ENCODE measurements at regions not wholly inside any gene's neighbourhood (a gene's known extent, or its start where the extent isn't known, plus 50 kb on each side); places are given as distances from the start of the nearest gene placed in this dataset.

DNA sequence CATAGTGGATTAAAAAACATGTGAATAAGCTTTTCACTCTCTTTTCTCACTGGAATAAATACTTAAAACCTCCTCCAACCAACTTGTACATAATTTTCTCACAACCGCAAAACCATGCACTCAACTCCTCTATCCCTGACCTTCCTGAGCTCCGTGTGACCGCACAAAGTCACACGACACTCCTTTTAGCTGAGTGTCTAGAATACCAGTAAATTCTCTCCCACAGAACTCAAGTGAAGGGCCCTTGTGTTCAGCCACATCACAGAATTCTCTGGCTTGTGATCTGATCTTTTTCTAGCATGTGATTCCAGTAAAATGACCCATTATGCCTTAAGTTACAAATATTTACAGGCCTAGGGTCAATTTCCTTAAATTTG, 91.2 kb upstream of the ARL4C start:
- POLR2A ChIA-PET = no interaction called here
- CTCF ChIA-PET = no interaction called here

DNA sequence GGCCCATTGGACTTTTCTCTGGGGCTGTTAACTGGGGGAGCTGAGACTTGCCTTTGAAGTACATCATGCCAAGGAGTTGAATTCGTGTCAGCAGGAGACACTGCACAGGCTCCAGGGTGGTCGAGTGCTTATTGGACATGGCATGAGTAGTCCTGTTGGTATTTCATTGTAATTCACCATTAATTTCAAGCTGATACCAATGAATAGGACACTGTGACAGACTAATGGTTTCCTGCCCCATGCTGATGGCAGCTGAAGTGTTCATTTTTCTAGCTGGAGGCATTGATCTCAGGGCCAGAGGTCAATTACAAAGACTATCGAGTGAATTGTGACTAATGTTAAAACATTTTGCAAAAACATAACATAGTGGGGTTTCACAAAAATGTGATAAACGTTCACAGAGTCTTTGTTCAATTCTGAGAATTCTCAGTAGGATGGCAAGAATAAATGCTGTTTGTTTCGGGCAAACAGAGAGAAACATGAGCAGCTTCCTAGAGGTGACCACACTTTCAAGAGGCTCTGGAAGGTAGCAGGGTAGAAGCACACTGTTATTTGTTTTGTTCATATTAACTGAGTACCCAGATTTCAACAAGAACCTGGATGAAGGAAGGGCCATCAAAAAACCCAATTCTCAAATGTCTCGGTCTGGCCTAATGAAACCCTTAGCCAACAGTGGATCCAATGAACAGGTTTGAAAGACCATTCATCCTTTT, 90.6 kb upstream of the ARL4C start:
- Mint-ChIP-seq H3K36me3 (no peaks in the 10 kb centered on the region), H3K27ac (no peak overlapping the region), H3K4me1 (peaks cover 24% of the 10 kb centered on the region), H3K27me3 (ENCODE audit: low read depth) (peaks cover 9% of the 10 kb centered on the region), H3K4me3 (no peak overlapping the region), H3K9me3 (no peaks in the 10 kb centered on the region)
- ChIA-PET CTCF (interaction anchor here (0.6 to 1.1 kb wide), 2 partner anchors 16 to 24 kb away, joined by 3 read pairs; no protein-coding TSS in a partner anchor), POLR2A (interaction anchor here (1.0 kb wide), 1 partner anchor 12 kb away, joined by 3 read pairs; no protein-coding TSS in a partner anchor)
- ATAC-seq (no peak), DNase-seq (ENCODE audit: low spot score) (no peak)
- no peak for TF ChIP-seq RORB (CRISPR knock-in tag; IDR thresholded peaks at IDR 0.05)

More for the DNA sequence above, 91.2 kb upstream of the ARL4C start:
- Mint-ChIP-seq H3K36me3 (no peaks in the 10 kb centered on the region), H3K27ac (peak overlapping the region; percentile 35; the same call in 1 of the 2 replicates), H3K4me1 (peaks cover 19% of the 10 kb centered on the region), H3K9me3 (no peaks in the 10 kb centered on the region), H3K4me3 (no peak overlapping the region), H3K27me3 (ENCODE audit: low read depth) (peaks cover 9% of the 10 kb centered on the region)
- DNase-seq (ENCODE audit: low spot score) = no peak
- no peak for ATAC-seq
- no peak for TF ChIP-seq AFF4 (CRISPR knock-in tag; IDR thresholded peaks at IDR 0.05; ENCODE audit: borderline replicate concordance)

DNA sequence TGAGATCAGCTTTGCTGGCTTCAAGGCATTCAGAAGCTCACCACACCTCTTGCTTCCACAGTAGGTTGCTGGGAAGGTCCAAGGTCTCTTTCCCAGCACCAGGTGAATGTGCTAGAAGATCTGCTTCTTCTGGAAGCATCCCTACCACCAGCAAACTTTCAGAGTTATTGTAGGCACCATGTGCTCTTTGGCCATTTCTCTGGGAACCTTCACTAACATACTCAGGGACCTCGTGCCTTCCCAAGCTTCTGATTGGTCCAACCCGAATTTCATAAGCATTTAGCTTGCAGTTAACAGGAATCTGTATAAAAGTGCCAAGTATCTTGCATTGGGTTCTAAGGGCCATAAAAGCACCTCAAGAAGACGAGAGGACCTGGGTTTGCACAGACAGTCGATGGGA, 86.5 kb upstream of the ARL4C start:
- Mint-ChIP-seq H3K4me1 (peaks cover 50% of the 10 kb centered on the region), H3K36me3 (no peaks in the 10 kb centered on the region), H3K9me3 (no peaks in the 10 kb centered on the region), H3K27me3 (ENCODE audit: low read depth) (peaks cover 3% of the 10 kb centered on the region), H3K27ac (no peak overlapping the region), H3K4me3 (no peak overlapping the region)
- ChIA-PET CTCF (no interaction called here), POLR2A (no interaction called here)
- no peak for DNase-seq (ENCODE audit: low spot score)
- ATAC-seq = no peak
- TF ChIP-seq NR2C2 (CRISPR knock-in tag; IDR thresholded peaks at IDR 0.05) (no peak), JAZF1 (CRISPR knock-in tag; IDR thresholded peaks at IDR 0.05) (no peak), SMAD4 (CRISPR knock-in tag; IDR thresholded peaks at IDR 0.05) (no peak), ERG (CRISPR knock-in tag; IDR thresholded peaks at IDR 0.05) (no peak), ZNF121 (CRISPR knock-in tag; IDR thresholded peaks at IDR 0.05) (no peak), ATF1 (CRISPR knock-in tag; IDR thresholded peaks at IDR 0.05) (no peak), RORB (CRISPR knock-in tag; IDR thresholded peaks at IDR 0.05) (no peak), FOXP1 (CRISPR knock-in tag; IDR thresholded peaks at IDR 0.05; ENCODE audit: borderline replicate concordance) (no peak), CBFB (CRISPR knock-in tag; IDR thresholded peaks at IDR 0.05; ENCODE audit: low read depth) (no peak), KAT7 (CRISPR knock-in tag; IDR thresholded peaks at IDR 0.05; ENCODE audit: borderline replicate concordance) (no peak), E2F5 (CRISPR knock-in tag; IDR thresholded peaks at IDR 0.05) (no peak), ZNF423 (CRISPR knock-in tag; IDR thresholded peaks at IDR 0.05) (no peak), ARID4B (CRISPR knock-in tag; IDR thresholded peaks at IDR 0.05; ENCODE audit: borderline replicate concordance) (no peak), HMGA2 (CRISPR knock-in tag; IDR thresholded peaks at IDR 0.05) (no peak)
- TF ChIP-seq, protein P1, sequence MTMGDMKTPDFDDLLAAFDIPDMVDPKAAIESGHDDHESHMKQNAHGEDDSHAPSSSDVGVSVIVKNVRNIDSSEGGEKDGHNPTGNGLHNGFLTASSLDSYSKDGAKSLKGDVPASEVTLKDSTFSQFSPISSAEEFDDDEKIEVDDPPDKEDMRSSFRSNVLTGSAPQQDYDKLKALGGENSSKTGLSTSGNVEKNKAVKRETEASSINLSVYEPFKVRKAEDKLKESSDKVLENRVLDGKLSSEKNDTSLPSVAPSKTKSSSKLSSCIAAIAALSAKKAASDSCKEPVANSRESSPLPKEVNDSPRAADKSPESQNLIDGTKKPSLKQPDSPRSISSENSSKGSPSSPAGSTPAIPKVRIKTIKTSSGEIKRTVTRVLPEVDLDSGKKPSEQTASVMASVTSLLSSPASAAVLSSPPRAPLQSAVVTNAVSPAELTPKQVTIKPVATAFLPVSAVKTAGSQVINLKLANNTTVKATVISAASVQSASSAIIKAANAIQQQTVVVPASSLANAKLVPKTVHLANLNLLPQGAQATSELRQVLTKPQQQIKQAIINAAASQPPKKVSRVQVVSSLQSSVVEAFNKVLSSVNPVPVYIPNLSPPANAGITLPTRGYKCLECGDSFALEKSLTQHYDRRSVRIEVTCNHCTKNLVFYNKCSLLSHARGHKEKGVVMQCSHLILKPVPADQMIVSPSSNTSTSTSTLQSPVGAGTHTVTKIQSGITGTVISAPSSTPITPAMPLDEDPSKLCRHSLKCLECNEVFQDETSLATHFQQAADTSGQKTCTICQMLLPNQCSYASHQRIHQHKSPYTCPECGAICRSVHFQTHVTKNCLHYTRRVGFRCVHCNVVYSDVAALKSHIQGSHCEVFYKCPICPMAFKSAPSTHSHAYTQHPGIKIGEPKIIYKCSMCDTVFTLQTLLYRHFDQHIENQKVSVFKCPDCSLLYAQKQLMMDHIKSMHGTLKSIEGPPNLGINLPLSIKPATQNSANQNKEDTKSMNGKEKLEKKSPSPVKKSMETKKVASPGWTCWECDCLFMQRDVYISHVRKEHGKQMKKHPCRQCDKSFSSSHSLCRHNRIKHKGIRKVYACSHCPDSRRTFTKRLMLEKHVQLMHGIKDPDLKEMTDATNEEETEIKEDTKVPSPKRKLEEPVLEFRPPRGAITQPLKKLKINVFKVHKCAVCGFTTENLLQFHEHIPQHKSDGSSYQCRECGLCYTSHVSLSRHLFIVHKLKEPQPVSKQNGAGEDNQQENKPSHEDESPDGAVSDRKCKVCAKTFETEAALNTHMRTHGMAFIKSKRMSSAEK (CRISPR knock-in tag; IDR thresholded peaks at IDR 0.05; ENCODE audit: borderline replicate concordance) = no peak

All from WTC11 (cell line).